ENCODE measurements at regions not wholly inside any gene's neighbourhood (a gene's known extent, or its start where the extent isn't known, plus 50 kb on each side); places are given as distances from the start of the nearest gene placed in this dataset.

DNA sequence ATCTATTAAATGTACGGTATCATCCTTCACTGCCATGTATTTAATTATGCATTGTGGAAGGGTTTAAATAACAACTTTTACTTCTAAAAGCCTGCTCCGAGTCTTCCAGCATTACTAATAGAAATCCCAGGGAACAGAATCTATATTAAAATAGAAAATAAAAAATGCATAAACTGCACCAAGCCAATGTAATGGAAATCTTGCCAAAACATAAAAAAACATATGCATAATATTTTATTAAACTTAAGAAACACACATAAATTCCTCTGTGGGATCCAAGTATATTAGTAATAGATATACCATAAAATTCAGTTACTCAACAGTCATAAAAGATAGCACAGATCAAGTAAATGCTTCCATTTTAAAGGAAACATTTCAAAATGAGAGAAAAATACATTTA, 175.6 kb downstream of the TDRD15 start:
- Histone ChIP-seq H3K4me2 (no peak overlapping the region), H3K79me2 (ENCODE audit: low read depth) (no peaks in the 10 kb centered on the region), H3K27me3 (no peaks in the 10 kb centered on the region), H3K4me3 (no peak overlapping the region), H3K9me3 (ENCODE audit: low read depth) (no peaks in the 10 kb centered on the region), H3K27ac (no peak overlapping the region), H3F3A (ENCODE audit: low read depth) (no peaks in the 10 kb centered on the region), H3K4me1 (no peaks in the 10 kb centered on the region), H2AFZ (replicated peaks) (no peak overlapping the region), H3K9ac (no peak overlapping the region), H3K36me3 (no peaks in the 10 kb centered on the region), H4K20me1 (ENCODE audit: low read depth) (no peaks in the 10 kb centered on the region)
- no peaks in the 10 kb centered on the region for H3K9me3 Mint-ChIP-seq
- H3K36me3 Mint-ChIP-seq: no peaks in the 10 kb centered on the region
- H3K4me1 Mint-ChIP-seq: peaks cover 6% of the 10 kb centered on the region
- no peak for DNase-seq (ENCODE audit: low spot score)
- H3K4me3 Mint-ChIP-seq: no peak overlapping the region
- no peak overlapping the region for H3K27ac Mint-ChIP-seq
- no peaks in the 10 kb centered on the region for H3K27me3 Mint-ChIP-seq (ENCODE audit: insufficient read depth, low read depth)
- no peak for TF ChIP-seq EZH2phosphoT487 (IDR thresholded peaks at IDR 0.05)
- TF ChIP-seq CTCF (IDR thresholded peaks at IDR 0.05): no peak
- no peak for TF ChIP-seq EZH2 (IDR thresholded peaks at IDR 0.05)

DNA sequence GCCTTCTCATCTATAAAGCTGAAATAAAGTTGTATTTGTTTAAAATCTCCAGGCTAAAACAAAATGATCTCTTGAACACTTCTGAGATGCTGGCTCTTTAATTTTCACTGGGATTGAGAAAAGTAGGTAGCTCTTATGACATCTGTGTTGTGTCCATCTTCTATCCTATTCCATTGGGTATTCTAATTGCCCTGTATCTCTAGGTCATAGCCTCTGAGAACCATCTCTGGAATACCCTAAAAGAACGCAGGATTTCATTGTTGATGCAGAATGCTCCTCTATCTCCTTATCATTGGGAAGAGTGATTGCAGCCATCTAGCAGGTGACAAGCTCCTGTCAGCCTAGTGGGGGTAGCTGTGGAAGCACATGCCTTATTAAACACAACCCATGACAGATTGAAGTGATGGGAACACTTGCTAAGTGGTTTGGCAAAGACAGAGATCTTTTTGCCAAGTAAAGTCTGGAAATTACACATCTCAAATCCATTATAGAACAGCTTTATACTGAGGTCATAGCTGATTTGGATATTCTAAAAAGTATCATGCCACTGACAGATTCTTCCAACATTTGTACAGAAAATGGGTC, 178.2 kb downstream of the TDRD15 start:
- Histone ChIP-seq H3K9me3 (ENCODE audit: low read depth) (no peaks in the 10 kb centered on the region), H3K79me2 (ENCODE audit: low read depth) (no peaks in the 10 kb centered on the region), H4K20me1 (ENCODE audit: low read depth) (no peaks in the 10 kb centered on the region), H3K9ac (no peak overlapping the region), H2AFZ (replicated peaks) (no peak overlapping the region), H3K27me3 (no peaks in the 10 kb centered on the region), H3K4me3 (no peak overlapping the region), H3K4me1 (no peaks in the 10 kb centered on the region), H3F3A (ENCODE audit: low read depth) (no peaks in the 10 kb centered on the region), H3K36me3 (no peaks in the 10 kb centered on the region), H3K4me2 (no peak overlapping the region), H3K27ac (no peak overlapping the region)
- no peaks in the 10 kb centered on the region for H3K27me3 Mint-ChIP-seq (ENCODE audit: insufficient read depth, low read depth)
- no peak for DNase-seq (ENCODE audit: low spot score)
- H3K4me3 Mint-ChIP-seq: no peak overlapping the region
- no peak overlapping the region for H3K27ac Mint-ChIP-seq
- no peaks in the 10 kb centered on the region for H3K9me3 Mint-ChIP-seq
- H3K4me1 Mint-ChIP-seq: peaks cover 6% of the 10 kb centered on the region
- H3K36me3 Mint-ChIP-seq: no peaks in the 10 kb centered on the region
- TF ChIP-seq CTCF (IDR thresholded peaks at IDR 0.05) (no peak), EZH2 (IDR thresholded peaks at IDR 0.05) (no peak), EZH2phosphoT487 (IDR thresholded peaks at IDR 0.05) (no peak)

- no peaks in the 10 kb centered on the region for H4K20me1 ChIP-seq (ENCODE audit: low read depth)
- no peak overlapping the region for H3K4me2 ChIP-seq
- H3K9ac ChIP-seq: no peak overlapping the region
- Mint-ChIP-seq H3K36me3 (no peaks in the 10 kb centered on the region), H3K4me3 (no peak overlapping the region), H3K4me1 (peaks cover under 1% of the 10 kb centered on the region), H3K27me3 (ENCODE audit: insufficient read depth, low read depth) (no peaks in the 10 kb centered on the region), H3K9me3 (no peaks in the 10 kb centered on the region), H3K27ac (no peak overlapping the region)
- no peak overlapping the region for H3K27ac ChIP-seq
- H2AFZ ChIP-seq (replicated peaks): no peak overlapping the region
- no peaks in the 10 kb centered on the region for H3K79me2 ChIP-seq (ENCODE audit: low read depth)
- no peak for DNase-seq (ENCODE audit: low spot score)
- H3K36me3 ChIP-seq: no peaks in the 10 kb centered on the region
- H3K27me3 ChIP-seq: no peaks in the 10 kb centered on the region
- no peaks in the 10 kb centered on the region for H3K9me3 ChIP-seq (ENCODE audit: low read depth)
- no peaks in the 10 kb centered on the region for H3K4me1 ChIP-seq
- H3F3A ChIP-seq (ENCODE audit: low read depth): no peaks in the 10 kb centered on the region
- H3K4me3 ChIP-seq: no peak overlapping the region
- TF ChIP-seq EZH2 (IDR thresholded peaks at IDR 0.05) (no peak), EZH2phosphoT487 (IDR thresholded peaks at IDR 0.05) (no peak), CTCF (IDR thresholded peaks at IDR 0.05) (no peak)
Measured at GRCh38 chr2:21303876-21304275, 180.1 kb downstream of the TDRD15 start.
